Gastrocnemius medialis (tissue), 4 donors: ENCODE measurements at regions not wholly inside any gene's neighbourhood (a gene's known extent, or its start where the extent isn't known, plus 50 kb on each side); places are given as distances from the start of the nearest gene placed in this dataset.
A peak's percentile ranks its signal among the peaks of the same experiment; 100 is the strongest.

Source experiments
- ATAC-seq, 2 donors: fragments of 150-250 bp; one replicate each; pipeline ENCODE4 v1.9.1; 2016
- DNase-seq, 2 donors: peaks; one replicate each; pipeline ENCODE4 v3.0.0-alpha.2; 2019
- H3K27ac ChIP-seq, 4 donors: fragments of 200-600 bp; sonication (generic); 1 replicate in 1 of 4; 2 replicates in 3 of 4; pipeline ENCODE4 v1.5.1; 2016 to 2018; ENCODE audit warnings: mild to moderate bottlenecking in 2 of 4, moderate library complexity in 1 of 4
- H3K27me3 ChIP-seq, 3 donors: fragments of 200-600 bp; sonication (generic) in 2 of 3; 1 replicate in 1 of 3; 2 replicates in 2 of 3; pipeline versions ENCODE4 v1.5.1 to v1.6.0; 2016 to 2019; ENCODE audit warnings: mild to moderate bottlenecking in 1 of 3, moderate library complexity in 1 of 3
- H3K36me3 ChIP-seq, 2 donors: fragments of 200-600 bp; sonication (generic) in 1 of 2; one replicate each; pipeline ENCODE4 v1.5.1; 2017 to 2018
- H3K4me1 ChIP-seq, 2 donors: fragments of 200-600 bp; sonication (generic) in 1 of 2; one replicate each; pipeline ENCODE4 v1.5.1; 2016 to 2017; ENCODE audit warnings: mild to moderate bottlenecking in 2 of 2
- H3K4me3 ChIP-seq, 4 donors: fragments of 200-600 bp; sonication (generic) in 3 of 4; 1 replicate in 1 of 4; 2 replicates in 3 of 4; pipeline ENCODE4 v1.5.1; 2016 to 2019; ENCODE audit warnings: mild to moderate bottlenecking in 2 of 4
- H3K9me3 ChIP-seq, 3 donors: fragments of 200-600 bp; sonication (generic) in 2 of 3; 1 replicate in 1 of 3; 2 replicates in 2 of 3; pipeline ENCODE4 v1.5.1; 2016 to 2019
- POLR2A ChIP-seq, 2 donors: fragments of 450-650 bp; IDR thresholded peaks; one replicate each; pipeline ENCODE4 v1.6.1; 2017; ENCODE audit warnings: antibody characterized with exemption in 2 of 2, mild to moderate bottlenecking in 2 of 2, moderate library complexity in 2 of 2
- in situ Hi-C, 4 donors: fragments of 200-750 bp; cut with MboI; loops; one replicate each; pipeline versions ENCODE4 v1.15.0 to v1.8.0; 2017; ENCODE audit warnings: low sequenced_read_pairs in 4 of 4
- intact Hi-C: fragments of 100-400 bp; cut with DNase I; formaldehyde crosslinking; loops from one replicate; pipeline ENCODE4 v1.15.1; 2023; ENCODE audit warnings: low total_unique reads
- TF ChIP-seq, protein P1 (sequence below), 5 experiments: fragments of 450-650 bp in 3 of 5; fragments of 200-600 bp in 2 of 5; sonication (generic) in 2 of 5; IDR thresholded peaks in 4 of 5; conservative IDR thresholded peaks in 1 of 5; 1 replicate in 4 of 5; 2 replicates in 1 of 5; pipeline ENCODE4 v1.5.1; 2016 to 2019; ENCODE audit warnings: antibody characterized with exemption in 5 of 5, mild to moderate bottlenecking in 3 of 5, moderate library complexity in 3 of 5

DNA sequence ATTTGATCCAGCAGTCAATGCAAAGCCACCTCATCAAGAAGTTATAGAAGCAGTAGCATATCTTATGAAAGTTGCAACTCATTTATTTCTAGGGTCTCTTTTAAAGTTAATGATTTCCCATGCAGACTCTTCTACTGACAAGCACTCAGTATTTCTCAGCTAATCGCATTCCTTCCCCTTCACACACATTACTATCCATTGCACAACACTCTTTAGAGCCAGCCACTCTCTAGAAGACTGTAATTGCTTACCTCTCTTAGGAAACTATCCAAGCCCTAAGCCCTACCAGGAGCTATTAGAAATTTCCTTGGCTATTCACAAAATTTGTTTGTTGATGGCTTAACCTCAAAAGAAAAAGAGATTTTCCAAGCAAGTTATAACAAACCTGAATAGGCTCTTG lies 106.0 kb downstream of the ADAMTS1 start:
- TF ChIP-seq POLR2A (IDR thresholded peaks at IDR 0.05): no peak
- TF ChIP-seq, protein P1, sequence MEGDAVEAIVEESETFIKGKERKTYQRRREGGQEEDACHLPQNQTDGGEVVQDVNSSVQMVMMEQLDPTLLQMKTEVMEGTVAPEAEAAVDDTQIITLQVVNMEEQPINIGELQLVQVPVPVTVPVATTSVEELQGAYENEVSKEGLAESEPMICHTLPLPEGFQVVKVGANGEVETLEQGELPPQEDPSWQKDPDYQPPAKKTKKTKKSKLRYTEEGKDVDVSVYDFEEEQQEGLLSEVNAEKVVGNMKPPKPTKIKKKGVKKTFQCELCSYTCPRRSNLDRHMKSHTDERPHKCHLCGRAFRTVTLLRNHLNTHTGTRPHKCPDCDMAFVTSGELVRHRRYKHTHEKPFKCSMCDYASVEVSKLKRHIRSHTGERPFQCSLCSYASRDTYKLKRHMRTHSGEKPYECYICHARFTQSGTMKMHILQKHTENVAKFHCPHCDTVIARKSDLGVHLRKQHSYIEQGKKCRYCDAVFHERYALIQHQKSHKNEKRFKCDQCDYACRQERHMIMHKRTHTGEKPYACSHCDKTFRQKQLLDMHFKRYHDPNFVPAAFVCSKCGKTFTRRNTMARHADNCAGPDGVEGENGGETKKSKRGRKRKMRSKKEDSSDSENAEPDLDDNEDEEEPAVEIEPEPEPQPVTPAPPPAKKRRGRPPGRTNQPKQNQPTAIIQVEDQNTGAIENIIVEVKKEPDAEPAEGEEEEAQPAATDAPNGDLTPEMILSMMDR (IDR thresholded peaks at IDR 0.05 in 4 of 5, conservative IDR thresholded peaks at IDR 0.05 in 1 of 5): no peak
- ATAC-seq (no peak), DNase-seq (no peak)
- in situ Hi-C loops: no loop called here
- Histone ChIP-seq H3K27ac (no peak overlapping the region), H3K4me3 (no peak overlapping the region), H3K9me3 (no peaks in the 10 kb centered on the region), H3K36me3 (no peaks in the 10 kb centered on the region), H3K4me1 (no peaks in the 10 kb centered on the region), H3K27me3 (no peaks in the 10 kb centered on the region)
- intact Hi-C loops: no loop called here

DNA sequence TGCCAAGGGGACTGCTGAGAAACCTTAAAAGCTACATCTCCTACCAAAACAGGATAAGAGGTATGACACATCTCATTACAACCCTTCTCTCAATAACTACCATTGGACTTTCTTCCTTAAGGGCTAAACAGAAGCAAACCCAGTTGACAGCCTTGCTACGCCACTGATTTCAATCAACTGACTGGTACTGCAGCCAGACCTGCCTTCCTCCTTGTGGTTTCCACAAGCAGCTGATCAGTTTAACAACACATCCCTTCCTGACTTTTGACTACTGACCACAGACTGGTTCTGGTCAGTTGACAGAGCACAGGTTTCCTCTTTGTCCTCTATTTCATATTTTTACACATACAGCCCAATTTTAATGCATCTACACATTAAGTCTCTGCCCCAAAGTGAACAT lies 108.8 kb downstream of the ADAMTS1 start:
- no peak for ATAC-seq
- TF ChIP-seq POLR2A (IDR thresholded peaks at IDR 0.05): no peak
- TF ChIP-seq, protein P1 (IDR thresholded peaks at IDR 0.05 in 4 of 5, conservative IDR thresholded peaks at IDR 0.05 in 1 of 5): no peak
- no peak overlapping the region for H3K27ac ChIP-seq
- in situ Hi-C loops: no loop called here
- H3K27me3 ChIP-seq: no peaks in the 10 kb centered on the region
- H3K4me3 ChIP-seq: no peak overlapping the region
- intact Hi-C loops: no loop called here
- H3K36me3 ChIP-seq: no peaks in the 10 kb centered on the region
- DNase-seq: no peak
- H3K9me3 ChIP-seq: no peaks in the 10 kb centered on the region
- peaks cover 0 to 4% of the 10 kb centered on the region in 2 donors for H3K4me1 ChIP-seq

- intact Hi-C loops (no loop called here), in situ Hi-C loops (no loop called here)
- H3K36me3 ChIP-seq: no peaks in the 10 kb centered on the region
- no peak overlapping the region for H3K4me3 ChIP-seq
- H3K27ac ChIP-seq: no peak overlapping the region
- ATAC-seq: peak; percentile 66 to 77
- H3K9me3 ChIP-seq: no peaks in the 10 kb centered on the region
- H3K4me1 ChIP-seq: peaks cover 0 to 4% of the 10 kb centered on the region in 2 donors
- TF ChIP-seq, protein P1 (IDR thresholded peaks at IDR 0.05 in 4 of 5, conservative IDR thresholded peaks at IDR 0.05 in 1 of 5): peak; percentile 32 to 61 (median 43)
- no peak for TF ChIP-seq POLR2A (IDR thresholded peaks at IDR 0.05)
- H3K27me3 ChIP-seq: no peaks in the 10 kb centered on the region
- peak in 1 of 2 donors; percentile 29 for DNase-seq
These were observed 112.6 kb downstream of the ADAMTS1 start for GRCh38 chr21:26732432-26733221.

DNA sequence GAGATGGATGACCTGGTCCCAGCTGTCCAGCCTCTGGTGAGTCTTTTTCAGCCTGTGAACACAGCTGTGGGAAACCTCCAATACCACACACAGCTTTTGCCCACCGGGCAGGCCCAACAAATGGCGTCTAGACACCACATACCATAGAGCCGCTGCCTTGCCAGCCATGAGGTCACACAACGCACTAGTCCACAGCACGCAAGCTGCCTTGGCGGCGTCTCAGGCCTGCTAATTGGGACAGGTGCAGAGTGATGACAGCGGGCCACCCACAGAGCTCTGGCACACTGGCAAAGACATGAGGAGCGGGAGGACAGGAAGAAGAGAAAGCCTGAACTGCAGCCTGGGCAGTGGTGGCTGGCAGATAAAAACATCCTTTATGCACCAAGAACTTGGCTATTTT lies 125.5 kb downstream of the ADAMTS1 start:
- Histone ChIP-seq H3K9me3 (no peaks in the 10 kb centered on the region), H3K4me1 (peaks cover 0 to 7% of the 10 kb centered on the region in 2 donors), H3K27ac (no peak overlapping the region), H3K27me3 (no peaks in the 10 kb centered on the region), H3K36me3 (no peaks in the 10 kb centered on the region), H3K4me3 (no peak overlapping the region)
- ATAC-seq (peak; percentile 64 to 70), DNase-seq (peak; percentile 29 to 42)
- in situ Hi-C loops (loop anchor here (10.0 to 25.0 kb wide), 2 partner anchors 832 to 835 kb away; no protein-coding TSS in a partner anchor), intact Hi-C loops (no loop called here)
- TF ChIP-seq POLR2A (IDR thresholded peaks at IDR 0.05): no peak
- TF ChIP-seq, protein P1 (IDR thresholded peaks at IDR 0.05 in 4 of 5, conservative IDR thresholded peaks at IDR 0.05 in 1 of 5): no peak
